ENCODE measurements at regions not wholly inside any gene's neighbourhood (a gene's known extent, or its start where the extent isn't known, plus 50 kb on each side); places are given as distances from the start of the nearest gene placed in this dataset.
"Not testable (repeated sequence)": the region's sequence is repeated elsewhere in the genome, so short reads cannot be mapped to it uniquely, and the experiment has no call there.

DNA sequence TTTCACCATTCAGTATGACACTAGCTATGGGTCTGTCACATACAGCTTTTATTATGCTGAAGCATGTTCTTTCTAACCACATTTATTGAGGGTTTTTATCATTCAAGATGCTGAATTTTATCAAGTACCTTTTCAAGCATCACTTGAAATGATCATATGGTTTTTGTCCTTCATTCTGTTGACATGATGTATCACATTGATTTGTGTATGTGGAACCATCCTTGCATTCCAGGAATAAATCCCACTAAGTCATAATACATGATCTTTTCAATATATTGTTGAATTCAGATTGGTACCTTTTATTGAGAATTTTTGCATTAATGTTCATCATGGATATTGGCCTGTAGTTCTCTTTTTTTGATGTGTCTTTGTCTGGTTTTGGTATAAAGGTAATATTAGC, 317.4 kb downstream of the NNT start:
- peak; percentile 21 for FAIRE-seq

DNA sequence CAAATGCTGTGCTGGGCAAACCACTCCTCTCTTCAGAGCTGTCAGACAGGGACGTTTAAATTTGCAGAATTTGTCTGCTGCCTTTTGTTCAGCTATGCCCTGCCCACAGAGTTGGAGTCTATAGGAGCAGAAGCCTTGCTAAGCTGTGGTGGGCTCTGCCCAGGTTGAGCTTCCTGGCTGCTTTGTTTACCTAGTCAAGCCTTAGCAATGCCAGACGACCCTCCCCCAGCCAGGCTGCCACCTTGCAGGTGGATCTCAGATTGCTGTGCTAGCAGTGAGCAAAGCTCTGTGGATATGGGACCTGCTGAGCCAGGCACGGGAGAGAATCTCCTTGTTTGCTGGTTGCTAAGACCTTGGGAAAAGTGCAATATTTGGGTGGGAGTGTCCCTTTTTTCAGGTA, 314.9 kb downstream of the NNT start:
- FAIRE-seq, result no peak

DNA sequence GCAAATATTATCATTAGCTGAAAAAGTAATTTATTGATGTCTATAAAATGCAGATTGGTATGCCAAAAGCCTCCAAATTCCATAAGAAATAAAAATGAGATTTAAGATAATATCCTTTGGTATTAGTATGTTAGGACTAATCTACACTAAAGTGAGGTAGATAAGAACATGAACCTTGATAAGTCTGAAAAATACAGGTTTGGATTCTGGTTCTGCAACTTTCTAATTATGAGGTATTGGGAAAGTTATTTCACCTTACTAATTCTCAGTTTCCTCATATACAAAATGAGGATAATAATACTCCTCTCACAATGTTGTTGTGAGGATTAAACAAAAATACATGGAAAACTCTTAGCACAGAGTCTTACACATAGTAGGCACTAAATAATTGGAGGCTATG, 300.1 kb downstream of the NNT start:
- FAIRE-seq, result no peak

DNA sequence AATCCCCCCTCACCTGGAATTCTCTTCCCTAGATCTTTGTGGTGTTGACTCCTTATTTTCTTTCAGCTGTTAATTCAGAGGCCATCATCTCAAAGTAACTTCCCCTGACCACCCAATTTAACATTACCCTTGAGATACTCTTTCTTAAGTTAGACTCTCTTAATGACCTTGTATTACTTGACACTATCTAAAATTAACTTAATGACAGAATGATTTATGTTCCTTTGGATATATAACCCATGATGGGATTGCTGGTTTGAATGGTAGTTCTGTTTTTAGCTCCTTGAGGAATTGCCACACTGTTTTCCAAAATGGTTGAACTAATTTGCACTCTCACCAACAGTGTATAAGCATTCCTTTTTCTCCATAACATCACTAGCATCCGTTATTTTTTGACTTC, 298.0 kb downstream of the NNT start:
- FAIRE-seq, result no peak

DNA sequence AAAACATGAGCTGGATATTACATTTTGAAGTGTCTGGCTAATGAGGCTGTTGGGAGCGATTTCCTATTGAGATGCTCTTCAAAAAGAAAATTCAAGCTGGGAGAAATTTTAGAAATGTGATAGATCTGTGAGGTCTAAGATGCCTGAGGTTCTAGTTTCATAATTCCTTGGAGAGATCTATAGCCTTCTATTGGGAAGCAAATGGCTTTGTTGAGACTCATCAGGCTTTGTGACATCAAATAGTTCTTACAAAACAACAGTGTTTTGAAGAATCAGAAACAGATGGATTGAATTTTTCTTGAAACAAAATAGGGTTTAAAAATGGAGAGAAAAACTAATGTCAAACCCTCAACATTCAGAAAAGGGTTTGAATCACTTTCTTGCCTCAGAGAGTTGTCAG, 292.9 kb downstream of the NNT start:
- no peak for FAIRE-seq

DNA sequence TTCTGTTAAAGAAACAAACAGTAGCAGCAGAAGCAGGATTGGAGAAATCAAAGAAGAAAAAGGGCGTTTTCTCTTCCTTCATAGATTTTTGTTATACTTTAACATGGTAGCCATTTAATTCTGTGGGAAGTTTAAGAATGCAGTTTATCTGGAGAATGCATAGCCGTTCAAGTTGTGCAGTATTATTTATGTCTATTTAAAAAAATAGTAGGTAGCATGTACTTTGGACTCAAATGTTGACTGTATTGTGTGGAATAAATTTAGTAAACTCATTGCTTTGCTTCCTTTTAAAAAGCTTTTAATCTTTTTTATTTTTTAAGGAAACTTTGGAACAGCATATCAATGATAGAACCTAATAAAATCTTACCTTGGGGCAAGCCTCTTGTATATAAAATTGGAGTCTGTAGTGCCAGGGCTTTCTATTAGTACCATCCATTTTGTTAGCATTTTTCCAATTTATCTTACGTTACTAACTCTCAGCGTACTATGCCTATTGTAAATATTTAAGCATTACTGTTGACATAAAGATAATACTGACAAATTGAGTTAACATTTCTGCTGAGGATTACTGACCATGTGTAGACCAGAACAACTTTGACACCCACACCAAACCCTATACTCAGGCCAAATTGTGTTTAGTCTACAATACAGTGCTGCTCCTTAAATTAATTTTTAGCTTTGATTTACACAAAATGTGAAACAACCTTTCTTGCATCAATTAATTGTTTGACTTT, 291.1 kb downstream of the NNT start:
- FAIRE-seq, result no peak

DNA sequence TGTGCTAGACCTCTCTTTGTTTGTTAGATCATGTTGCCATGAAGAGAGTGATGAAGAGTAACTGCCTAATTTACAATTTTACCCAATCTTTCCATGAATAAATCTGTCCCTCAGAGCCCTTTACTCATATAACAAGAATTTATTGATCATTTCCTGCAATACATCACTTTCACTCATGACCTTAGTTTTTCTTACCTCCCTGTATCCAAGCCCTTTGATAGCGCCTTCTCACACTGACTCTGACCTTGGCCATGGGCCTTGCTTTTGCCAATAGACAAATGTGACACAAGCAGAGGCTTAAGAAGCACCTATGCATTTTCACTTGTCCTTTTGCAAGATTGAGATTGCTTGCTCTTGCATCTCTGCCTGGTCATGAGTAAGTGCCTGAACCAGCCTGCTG, 288.1 kb downstream of the NNT start:
- FAIRE-seq, result no peak

DNA sequence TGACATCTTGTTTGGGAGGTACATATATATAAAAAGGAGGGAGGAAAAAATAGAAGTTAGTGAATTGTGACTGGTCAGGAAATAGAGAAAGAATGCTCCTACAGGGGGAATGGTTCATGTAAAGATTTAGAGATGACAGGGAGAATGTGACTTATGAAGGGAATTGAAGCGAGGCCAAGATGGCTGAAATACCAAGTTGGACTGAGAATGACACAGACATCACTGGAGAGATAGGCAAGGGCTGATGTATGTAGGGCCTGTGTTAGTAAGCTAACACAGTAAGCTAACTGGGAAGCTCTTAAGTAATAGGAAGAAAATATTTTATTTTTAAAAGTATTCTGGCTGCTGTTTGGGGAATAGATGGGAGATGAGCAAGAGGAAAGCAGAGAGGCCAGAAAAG, 286.3 kb downstream of the NNT start:
- FAIRE-seq, result no peak

DNA sequence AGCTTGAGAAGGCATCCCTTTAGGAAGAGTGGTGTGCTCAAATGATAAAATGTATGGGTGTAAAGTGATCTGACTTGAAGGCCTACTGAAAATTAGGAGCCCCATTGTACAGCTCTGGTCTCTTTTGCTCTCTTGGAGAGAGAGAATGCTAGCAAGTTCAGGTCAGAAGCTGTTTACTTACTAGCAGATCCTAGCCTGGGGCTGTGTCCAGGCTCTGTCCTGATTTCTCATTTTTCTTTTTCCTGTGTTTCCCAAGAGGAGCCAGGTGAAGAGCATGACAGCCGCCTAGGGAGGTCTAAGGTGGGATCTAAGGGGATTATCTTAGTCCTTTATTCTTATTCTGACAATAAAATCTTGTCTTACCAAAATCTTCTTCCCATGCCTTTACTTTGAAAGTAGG, 272.8 kb downstream of the NNT start:
- no peak for FAIRE-seq

DNA sequence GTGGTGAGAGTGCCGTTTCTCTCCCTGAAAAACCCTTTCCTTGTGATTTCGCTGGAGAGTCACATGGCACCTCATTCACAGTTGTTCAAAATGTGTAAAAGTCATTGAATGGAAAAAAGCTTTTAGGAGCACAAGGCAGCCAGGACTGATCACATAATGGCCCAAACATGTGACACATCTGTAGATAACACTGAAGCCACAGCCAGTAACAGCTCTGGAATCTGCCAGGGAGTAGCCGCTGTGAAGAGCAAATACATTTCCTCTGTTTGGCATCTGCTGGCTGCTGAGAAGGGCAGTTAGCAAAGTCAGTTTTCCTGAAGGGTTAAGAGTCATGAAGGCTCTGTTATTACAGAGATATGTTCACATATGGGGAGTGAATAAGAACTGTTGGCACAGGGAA, 271.8 kb downstream of the NNT start:
- no peak for FAIRE-seq

DNA sequence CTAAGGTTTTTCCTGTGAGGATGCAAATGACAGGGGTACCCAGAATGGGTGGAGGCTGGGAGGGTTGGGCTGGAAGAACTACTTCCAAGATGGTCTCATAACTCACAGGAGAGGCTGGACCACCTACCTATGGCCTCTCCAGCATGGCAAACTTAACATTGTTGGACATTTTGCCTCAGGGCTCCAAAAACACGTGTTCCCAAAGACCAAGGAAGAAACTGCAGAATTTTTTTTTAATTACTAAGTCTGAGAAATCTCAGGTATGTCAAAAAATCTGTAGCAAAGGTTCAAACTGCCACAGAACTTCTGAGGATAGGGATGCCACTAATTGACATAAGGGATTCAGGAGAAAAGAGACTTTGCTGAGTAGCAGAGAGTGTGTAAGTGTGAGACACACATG, 270.8 kb downstream of the NNT start:
- FAIRE-seq, result no peak

DNA sequence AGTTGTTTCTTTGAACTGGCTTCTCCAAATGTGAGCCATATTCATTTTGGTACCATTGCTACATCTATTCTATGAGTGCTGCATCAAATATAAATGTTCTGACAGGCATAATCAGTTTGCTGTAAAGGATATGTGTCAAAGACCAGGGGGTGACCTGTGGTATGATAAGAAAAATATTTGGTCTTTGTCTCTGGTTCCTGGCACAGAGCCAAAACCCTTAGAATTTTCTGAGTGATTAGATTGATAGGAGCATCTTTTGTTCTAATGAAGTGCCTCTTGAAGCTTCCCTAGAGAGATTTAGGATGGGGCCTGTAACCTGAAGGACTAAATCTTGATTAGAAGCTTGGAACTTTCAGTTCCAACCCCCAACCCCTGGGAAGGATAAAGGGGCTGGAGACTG, 256.3 kb downstream of the NNT start:
- no peak for FAIRE-seq

DNA sequence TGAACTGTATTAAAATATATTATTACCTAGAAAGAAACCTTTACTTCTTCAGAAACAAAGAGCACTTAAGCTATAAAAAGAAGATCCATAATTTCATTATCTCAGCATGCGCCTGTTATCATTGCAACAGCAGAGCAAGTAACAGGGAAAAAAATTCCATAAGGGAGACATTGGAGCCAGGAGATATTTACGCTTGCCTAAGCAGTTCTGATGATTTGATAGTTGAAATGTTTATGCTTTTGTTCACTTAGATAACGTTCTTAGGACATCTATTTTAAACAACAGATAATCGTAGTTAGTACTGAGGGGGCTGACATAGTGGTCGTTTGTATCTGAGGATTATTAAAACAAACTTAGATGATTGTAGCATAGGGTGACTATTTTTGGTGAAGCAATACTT, 252.5 kb downstream of the NNT start:
- FAIRE-seq, result no peak

DNA sequence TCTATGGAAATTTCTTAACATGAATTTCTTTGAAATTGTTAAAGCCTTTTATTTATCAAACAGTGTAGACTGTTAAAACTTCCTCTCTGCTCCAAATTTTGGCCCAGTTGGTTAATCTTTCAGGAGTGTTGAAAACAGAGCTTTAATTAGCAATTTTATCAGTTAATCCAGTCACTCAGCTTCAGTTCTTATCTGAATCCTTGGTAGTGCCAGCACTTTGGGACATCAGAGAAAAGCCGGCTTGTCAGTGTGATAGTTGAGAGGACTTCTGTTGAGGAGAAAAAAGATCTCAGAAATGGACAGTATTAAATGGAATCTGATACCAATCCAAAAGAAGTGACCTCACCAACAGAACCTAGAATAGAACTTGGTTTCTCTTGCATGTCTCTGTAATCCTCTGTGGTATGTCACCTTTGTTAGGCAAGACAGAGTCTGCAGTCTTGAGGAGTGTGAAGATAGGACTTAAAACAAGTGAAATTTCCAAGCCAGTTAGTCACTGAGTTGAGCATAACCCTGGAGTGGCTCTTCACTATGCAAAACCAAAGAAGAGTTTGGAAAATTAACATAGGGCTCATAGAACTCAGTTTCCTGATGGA, 251.8 kb downstream of the NNT start:
- FAIRE-seq, result no peak

DNA sequence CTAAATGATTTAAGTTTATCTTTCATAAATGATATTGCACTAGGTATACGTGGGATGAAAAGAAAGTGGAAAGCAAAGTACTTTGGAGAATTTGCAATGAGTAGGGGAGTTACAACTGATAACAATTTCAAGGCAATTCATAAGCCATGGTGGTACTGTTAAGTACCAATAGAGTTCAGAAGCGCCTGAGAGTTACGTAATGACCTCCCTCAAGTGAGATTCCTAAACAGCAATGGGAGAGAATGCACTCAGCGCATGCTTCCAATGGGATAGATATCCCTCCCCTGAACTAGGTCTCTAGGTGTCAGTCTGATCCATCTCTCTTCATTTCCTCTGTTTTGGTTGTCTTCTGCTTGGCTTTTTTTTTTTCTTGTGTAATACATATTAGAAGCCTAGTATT, 249.3 kb downstream of the NNT start:
- no peak for FAIRE-seq

DNA sequence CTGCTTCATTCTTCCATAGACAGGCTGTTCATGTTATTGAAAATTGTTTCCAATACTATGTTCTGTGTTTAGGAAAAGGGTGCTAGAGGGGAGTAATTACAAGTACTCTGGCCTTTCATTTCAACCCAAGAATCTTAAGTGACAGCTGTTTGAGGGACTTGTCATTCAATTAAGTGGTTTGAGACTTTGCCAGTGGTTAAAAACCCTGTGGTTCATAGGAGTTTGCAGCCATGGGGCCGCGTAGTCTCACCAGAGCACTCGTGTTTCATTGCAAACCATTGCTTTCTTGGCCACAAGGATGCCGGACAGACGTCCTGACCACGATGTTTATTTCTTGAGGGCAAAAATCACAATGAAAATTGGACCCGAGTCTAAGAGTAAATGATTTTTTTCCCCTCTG, 248.8 kb downstream of the NNT start:
- FAIRE-seq, result no peak

DNA sequence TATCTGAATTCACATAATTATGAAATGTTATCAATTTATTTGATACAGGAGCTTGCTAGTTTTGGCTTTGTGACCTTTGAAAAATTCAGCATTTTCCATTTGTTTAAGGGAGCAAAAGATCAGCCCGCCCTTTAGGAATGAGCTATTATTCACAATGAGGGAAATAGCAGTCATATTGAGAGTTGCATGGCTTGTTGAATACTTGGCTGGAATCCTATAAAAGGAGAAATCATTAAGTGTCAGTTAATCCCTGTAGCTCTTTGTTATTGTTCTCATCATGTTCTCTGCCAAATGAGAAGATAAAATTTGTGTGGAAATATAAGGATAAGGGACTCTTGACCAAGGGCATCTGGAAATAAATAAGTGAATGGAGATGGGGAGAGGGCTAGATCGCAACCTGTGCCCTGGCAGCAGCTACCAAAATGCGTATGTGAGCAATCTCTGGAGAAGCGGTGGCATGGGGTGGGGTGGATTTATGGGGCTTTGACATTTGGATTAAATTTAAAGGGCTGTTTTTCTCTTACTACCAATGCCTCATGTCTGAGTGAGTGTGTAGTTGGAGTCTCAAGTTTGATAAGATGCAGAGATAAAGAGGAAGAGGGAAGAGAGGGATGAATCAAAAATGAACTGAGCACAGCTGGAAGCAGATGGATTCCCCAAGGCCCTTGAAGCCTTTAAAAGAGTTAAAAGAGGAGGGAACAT, 237.6 kb downstream of the NNT start:
- FAIRE-seq, result no peak

DNA sequence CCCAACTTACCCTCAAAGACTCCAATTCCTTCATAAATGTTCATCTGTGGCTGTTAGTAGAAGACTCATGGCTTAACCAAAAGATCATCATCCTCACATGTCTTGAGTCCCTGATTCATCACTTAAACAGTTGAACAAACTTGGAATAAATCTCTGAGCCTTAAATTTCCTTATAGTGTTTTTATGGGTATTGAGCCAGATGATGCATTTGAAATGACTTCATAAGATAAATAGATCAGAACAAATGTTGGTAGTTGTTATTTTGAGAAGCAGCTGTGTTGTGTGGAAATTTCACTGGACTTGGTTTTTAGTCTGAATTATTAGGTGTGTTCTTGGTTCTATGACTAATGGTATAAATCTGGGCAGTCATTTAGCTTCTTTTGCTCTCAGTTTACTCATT, 236.2 kb downstream of the NNT start:
- no peak for FAIRE-seq

DNA sequence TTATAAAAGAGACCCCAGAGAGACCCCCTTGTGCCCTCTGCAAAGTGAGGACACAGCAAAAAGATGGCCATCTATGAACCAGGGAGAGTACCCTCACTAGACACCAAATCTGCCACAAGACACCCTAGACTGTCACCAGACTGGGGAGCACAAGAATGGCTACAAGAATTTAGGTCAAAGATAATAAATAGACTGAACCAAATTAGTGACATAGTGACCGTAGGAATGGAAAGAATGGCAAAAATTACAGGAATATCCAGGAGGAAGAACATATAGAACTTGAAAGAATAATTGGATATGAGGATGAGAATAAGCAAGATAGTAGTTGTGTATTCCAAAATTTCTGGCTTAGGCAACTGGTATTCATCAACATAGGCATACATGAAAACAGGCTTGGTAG, 235.0 kb downstream of the NNT start:
- FAIRE-seq, result no peak

DNA sequence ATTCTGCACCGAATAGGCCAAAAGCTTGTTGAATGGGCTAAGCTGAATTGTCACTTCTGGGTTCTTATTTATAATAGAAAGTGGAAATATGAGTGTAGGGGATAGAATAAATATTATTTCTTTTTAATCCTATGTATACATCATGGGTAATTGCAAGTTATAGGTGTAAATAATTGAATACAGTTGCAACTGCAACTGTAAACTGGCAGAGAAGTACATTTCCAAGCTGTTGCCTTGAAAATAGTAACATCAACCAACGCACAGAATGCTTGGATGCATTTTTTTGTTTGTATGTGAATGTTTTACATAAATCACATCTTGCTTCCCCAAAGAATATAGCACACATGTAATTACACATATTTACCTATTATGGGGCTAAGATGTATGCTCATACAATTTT, 234.1 kb downstream of the NNT start:
- FAIRE-seq, result no peak

DNA sequence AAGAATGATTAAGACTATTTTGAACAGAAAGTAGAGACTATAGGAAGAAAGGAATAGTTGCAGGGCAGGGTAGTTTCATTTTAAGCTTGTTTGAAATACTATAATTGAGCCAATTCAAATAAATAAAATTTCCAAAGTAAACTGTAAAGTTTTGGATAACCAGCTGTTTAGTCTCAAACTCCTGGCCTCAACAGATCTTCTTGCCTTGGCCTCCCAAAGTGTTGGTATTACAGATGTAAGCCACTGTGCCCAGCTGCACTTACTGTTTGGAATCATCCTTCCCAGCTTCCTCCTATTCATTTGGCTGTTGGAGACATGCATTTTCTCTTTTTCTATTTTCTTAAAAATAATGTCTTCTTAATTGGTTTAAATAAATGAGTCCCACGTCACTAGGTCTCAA, 231.0 kb downstream of the NNT start:
- FAIRE-seq, result no peak

DNA sequence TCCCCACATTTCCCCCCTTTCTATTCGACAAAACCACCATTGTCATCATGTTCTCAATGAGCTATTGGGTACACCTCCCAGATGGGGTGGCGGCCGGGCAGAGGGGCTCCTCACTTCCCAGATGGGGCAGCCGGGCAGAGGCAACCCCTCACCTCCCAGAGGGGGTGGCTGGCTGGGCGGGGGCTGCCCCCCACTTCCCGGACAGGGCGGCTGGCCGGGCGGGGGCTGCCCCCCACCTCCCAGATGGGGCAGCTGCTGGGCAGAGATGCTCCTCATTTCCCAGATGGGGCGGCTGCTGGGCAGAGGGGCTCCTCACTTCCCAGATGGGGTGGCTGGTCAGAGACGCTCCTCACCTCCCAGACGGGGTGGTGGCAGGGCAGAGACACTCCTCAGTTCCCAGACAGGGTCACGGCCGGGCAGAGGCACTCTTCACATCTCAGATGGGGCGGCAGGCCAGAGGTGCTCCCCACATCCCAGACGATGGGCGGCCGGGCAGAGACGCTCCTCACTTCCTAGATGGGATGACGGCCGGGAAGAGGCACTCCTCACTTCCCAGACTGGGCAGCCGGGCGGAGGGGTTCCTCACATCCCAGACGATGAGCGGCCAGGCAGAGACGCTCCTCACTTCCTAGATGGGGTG, 221.5 kb downstream of the NNT start:
- not testable (repeated sequence) for FAIRE-seq

DNA sequence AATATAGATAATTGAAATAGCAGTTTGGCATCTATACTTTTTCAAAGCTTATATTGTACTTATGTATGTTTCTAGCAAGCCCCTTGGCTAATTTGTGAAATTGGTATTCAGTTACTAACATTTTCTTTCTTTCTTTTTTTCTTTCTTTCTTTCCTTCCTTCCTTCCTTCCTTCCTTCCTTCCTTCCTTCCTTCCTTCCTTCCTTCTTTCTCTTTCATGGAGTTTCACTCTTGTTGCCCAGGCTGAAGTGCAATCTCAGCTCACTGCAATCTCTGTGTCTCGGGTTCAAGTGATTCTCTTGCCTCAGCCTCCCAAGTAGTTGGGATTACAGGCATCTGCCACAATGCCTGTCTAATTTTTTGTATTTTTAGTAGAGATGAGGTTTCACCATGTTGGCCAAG, 215.4 kb downstream of the NNT start:
- FAIRE-seq, result not testable (repeated sequence)

DNA sequence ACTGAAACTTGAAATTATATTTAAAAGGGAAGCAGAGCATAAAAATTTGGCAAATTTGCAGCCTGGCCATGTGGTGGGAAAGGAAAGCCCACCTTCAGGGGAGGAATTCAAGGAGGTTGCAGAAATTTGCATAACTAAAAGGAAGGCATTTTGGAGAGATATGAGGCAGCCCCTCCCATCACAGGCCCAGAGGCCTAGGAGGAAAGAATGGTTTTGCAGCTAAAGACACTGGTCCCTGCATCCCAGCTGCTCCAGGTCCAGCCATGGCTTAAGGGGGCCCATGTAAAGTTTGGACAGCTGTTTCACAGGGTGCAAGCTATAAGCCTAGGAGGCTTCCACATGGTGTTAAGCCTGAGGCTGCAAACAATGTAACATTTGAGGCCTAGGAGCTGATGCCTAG, 212.5 kb downstream of the NNT start:
- no peak for FAIRE-seq

All from endometrium (tissue), 2 donors.